Tibial nerve (tissue), 3 donors: ENCODE measurements at regions not wholly inside any gene's neighbourhood (a gene's known extent, or its start where the extent isn't known, plus 50 kb on each side); places are given as distances from the start of the nearest gene placed in this dataset.

ENCODE experiments used
- CTCF ChIP-seq, 5 experiments: fragments of 200-600 bp in 3 of 5; fragments of 450-650 bp in 2 of 5; sonication (generic) in 3 of 5; IDR thresholded peaks; one replicate each; pipeline ENCODE4 v1.5.1; 2016 to 2019; ENCODE audit warnings: antibody characterized with exemption in 5 of 5, mild to moderate bottlenecking in 3 of 5, moderate library complexity in 2 of 5
- POLR2A ChIP-seq, 2 donors: fragments of 450-650 bp; IDR thresholded peaks; one replicate each; pipeline ENCODE4 v1.6.1; 2017; ENCODE audit warnings: antibody characterized with exemption in 2 of 2, mild to moderate bottlenecking in 2 of 2, moderate library complexity in 2 of 2

- TF ChIP-seq POLR2A (IDR thresholded peaks at IDR 0.05), result no peak
- TF ChIP-seq CTCF (IDR thresholded peaks at IDR 0.05), result no peak
Measured at GRCh38 chr5:93845376-93845775, 104.0 kb upstream of the POU5F2 start.
